ENCODE measurements at regions not wholly inside any gene's neighbourhood (a gene's known extent, or its start where the extent isn't known, plus 50 kb on each side); places are given as distances from the start of the nearest gene placed in this dataset.

DNA sequence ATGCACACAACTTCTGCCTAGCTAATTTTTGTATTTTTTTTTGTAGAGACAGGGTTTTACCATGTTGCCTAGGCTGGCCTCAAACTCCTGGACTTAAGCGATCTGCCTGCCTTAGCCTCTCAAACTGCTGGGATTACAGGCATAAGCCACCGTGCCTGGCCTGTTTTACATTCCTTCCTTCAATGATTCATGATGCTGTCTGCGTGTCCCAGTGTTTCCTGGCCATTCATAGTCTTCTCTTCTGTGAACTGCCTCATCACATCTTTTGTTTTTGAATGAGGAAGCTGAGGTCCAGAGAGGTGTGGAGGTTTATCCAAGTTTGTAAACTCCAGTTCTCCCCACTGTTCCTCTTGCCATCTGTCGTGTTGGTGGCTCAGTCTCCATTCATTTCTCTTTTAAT is 64.5 kb upstream of the MED9 start:
- TF ChIP-seq FOXM1 (IDR thresholded peaks at IDR 0.05; ENCODE audit: borderline replicate concordance, low read depth), result no peak
- TF ChIP-seq EGR1 (IDR thresholded peaks at IDR 0.05), result no peak
- no peak for TF ChIP-seq EP300 (IDR thresholded peaks at IDR 0.05; ENCODE audit: borderline replicate concordance)
- TF ChIP-seq, protein P1, sequence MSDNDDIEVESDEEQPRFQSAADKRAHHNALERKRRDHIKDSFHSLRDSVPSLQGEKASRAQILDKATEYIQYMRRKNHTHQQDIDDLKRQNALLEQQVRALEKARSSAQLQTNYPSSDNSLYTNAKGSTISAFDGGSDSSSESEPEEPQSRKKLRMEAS (IDR thresholded peaks at IDR 0.05), result no peak
- TF ChIP-seq, protein P2, sequence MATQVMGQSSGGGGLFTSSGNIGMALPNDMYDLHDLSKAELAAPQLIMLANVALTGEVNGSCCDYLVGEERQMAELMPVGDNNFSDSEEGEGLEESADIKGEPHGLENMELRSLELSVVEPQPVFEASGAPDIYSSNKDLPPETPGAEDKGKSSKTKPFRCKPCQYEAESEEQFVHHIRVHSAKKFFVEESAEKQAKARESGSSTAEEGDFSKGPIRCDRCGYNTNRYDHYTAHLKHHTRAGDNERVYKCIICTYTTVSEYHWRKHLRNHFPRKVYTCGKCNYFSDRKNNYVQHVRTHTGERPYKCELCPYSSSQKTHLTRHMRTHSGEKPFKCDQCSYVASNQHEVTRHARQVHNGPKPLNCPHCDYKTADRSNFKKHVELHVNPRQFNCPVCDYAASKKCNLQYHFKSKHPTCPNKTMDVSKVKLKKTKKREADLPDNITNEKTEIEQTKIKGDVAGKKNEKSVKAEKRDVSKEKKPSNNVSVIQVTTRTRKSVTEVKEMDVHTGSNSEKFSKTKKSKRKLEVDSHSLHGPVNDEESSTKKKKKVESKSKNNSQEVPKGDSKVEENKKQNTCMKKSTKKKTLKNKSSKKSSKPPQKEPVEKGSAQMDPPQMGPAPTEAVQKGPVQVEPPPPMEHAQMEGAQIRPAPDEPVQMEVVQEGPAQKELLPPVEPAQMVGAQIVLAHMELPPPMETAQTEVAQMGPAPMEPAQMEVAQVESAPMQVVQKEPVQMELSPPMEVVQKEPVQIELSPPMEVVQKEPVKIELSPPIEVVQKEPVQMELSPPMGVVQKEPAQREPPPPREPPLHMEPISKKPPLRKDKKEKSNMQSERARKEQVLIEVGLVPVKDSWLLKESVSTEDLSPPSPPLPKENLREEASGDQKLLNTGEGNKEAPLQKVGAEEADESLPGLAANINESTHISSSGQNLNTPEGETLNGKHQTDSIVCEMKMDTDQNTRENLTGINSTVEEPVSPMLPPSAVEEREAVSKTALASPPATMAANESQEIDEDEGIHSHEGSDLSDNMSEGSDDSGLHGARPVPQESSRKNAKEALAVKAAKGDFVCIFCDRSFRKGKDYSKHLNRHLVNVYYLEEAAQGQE (IDR thresholded peaks at IDR 0.05; ENCODE audit: low read depth), result no peak
- no peak for TF ChIP-seq TCF12 (IDR thresholded peaks at IDR 0.05; ENCODE audit: low read depth)
- TF ChIP-seq CREB1 (IDR thresholded peaks at IDR 0.05; ENCODE audit: low read depth), result no peak
- no peak for TF ChIP-seq YY1 (IDR thresholded peaks at IDR 0.05; ENCODE audit: low read depth)
- TF ChIP-seq TAF1 (IDR thresholded peaks at IDR 0.05; ENCODE audit: low read depth), result no peak
